GM23338 (cell line): ENCODE measurements at regions not wholly inside any gene's neighbourhood (a gene's known extent, or its start where the extent isn't known, plus 50 kb on each side); places are given as distances from the start of the nearest gene placed in this dataset.

Experiments
- ATAC-seq: fragments of 200-7000 bp; cut with Tn5 transposase; 3 replicates; pipeline ENCODE4 v1.9.1; 2020
- DNase-seq: peaks from one replicate; pipeline ENCODE4 v3.0.0-alpha.2; 2015; ENCODE audit warnings: low spot score
- H2AFZ ChIP-seq: fragments of 200-600 bp; sonication (generic); 2 replicates; pipeline ENCODE4 v1.8.0; 2016; ENCODE audit warnings: antibody characterized with exemption, mild to moderate bottlenecking, moderate library complexity
- H3F3A ChIP-seq: fragments of 200-600 bp; sonication (generic); replicated peaks from 2 replicates; pipeline ENCODE4 v1.8.0; 2017; ENCODE audit warnings: antibody characterized with exemption, mixed run types, low read depth
- H3K27ac ChIP-seq: fragments of 200-600 bp; sonication (generic); 2 replicates; pipeline ENCODE4 v1.6.1; 2016; ENCODE audit warnings: low read depth
- H3K27me3 ChIP-seq: fragments of 200-600 bp; sonication (generic); 2 replicates; pipeline ENCODE4 v1.8.0; 2016; ENCODE audit warnings: mild to moderate bottlenecking, mixed run types, moderate library complexity; ENCODE audit not compliant: insufficient read depth
- H3K36me3 ChIP-seq: fragments of 200-600 bp; sonication (generic); 2 replicates; pipeline ENCODE4 v1.8.0; 2016; ENCODE audit warnings: mild to moderate bottlenecking; ENCODE audit not compliant: insufficient read depth
- H3K4me1 ChIP-seq: fragments of 200-600 bp; sonication (generic); 2 replicates; pipeline ENCODE4 v1.8.0; 2016; ENCODE audit warnings: mild to moderate bottlenecking, moderate library complexity; ENCODE audit not compliant: insufficient read depth
- H3K4me2 ChIP-seq: fragments of 200-600 bp; sonication (generic); 2 replicates; pipeline ENCODE4 v1.7.1; 2017; ENCODE audit warnings: mixed run types
- H3K4me3 ChIP-seq: fragments of 200-600 bp; sonication (generic); 2 replicates; pipeline ENCODE4 v1.6.1; 2016; ENCODE audit warnings: mixed run types
- H3K79me2 ChIP-seq: fragments of 200-600 bp; sonication (generic); replicated peaks from 2 replicates; pipeline ENCODE4 v1.8.0; 2017; ENCODE audit warnings: mild to moderate bottlenecking; ENCODE audit not compliant: insufficient read depth
- H3K9me2 ChIP-seq: fragments of 200-600 bp; sonication (generic); 2 replicates; pipeline ENCODE4 v1.8.0; 2017; ENCODE audit not compliant: insufficient read depth
- H4K20me1 ChIP-seq: fragments of 200-600 bp; sonication (generic); replicated peaks from 2 replicates; pipeline ENCODE4 v1.8.0; 2017; ENCODE audit warnings: mild to moderate bottlenecking; ENCODE audit not compliant: insufficient read depth
- H3K27ac Mint-ChIP-seq: 2 replicates; pipeline ENCODE4 v1.8.0; 2020; ENCODE audit warnings: inconsistent platforms, mild to moderate bottlenecking, moderate library complexity, mixed read lengths
- H3K27me3 Mint-ChIP-seq: 3 replicates; pipeline ENCODE4 v1.8.0; 2022; ENCODE audit warnings: low read depth, mild to moderate bottlenecking, moderate library complexity, mixed read lengths, inconsistent platforms; ENCODE audit not compliant: insufficient read depth, poor library complexity
- H3K36me3 Mint-ChIP-seq: 3 replicates; pipeline ENCODE4 v1.8.0; 2021; ENCODE audit warnings: low read depth, mild to moderate bottlenecking, inconsistent platforms, moderate library complexity, mixed read lengths
- H3K4me1 Mint-ChIP-seq: 3 replicates; pipeline ENCODE4 v1.8.0; 2020; ENCODE audit warnings: mild to moderate bottlenecking, inconsistent platforms, mixed read lengths
- H3K4me3 Mint-ChIP-seq: 3 replicates; pipeline ENCODE4 v1.8.0; 2021; ENCODE audit warnings: moderate library complexity, mild to moderate bottlenecking, inconsistent platforms, mixed read lengths
- H3K9me3 Mint-ChIP-seq: 3 replicates; pipeline ENCODE4 v1.8.0; 2020; ENCODE audit warnings: moderate library complexity, mild to moderate bottlenecking, inconsistent platforms, mixed read lengths
- CREB1 ChIP-seq: fragments of 250-450 bp; sonication (Bioruptor Pico); IDR thresholded peaks from 2 replicates; pipeline ENCODE4 v1.5.0; 2020; ENCODE audit warnings: low read depth, mild to moderate bottlenecking, moderate library complexity
- CTCF ChIP-seq, 2 experiments: fragments of 200-600 bp in 1 of 2; sonication (generic) in 1 of 2; conservative IDR thresholded peaks; 2 replicates each; pipeline versions ENCODE4 v1.5.1 to v1.6.1; 2016 to 2017; ENCODE audit warnings: antibody characterized with exemption in 2 of 2, low read depth in 2 of 2, mild to moderate bottlenecking in 2 of 2, moderate library complexity in 1 of 2
- ETS1 ChIP-seq: IDR thresholded peaks from 2 replicates; pipeline ENCODE4 v1.6.1; 2016; ENCODE audit warnings: antibody characterized with exemption
- EZH2 ChIP-seq: fragments of 200-600 bp; sonication (generic); IDR thresholded peaks from one replicate; pipeline ENCODE4 v1.8.0; 2017; ENCODE audit warnings: antibody characterized with exemption, mild to moderate bottlenecking, low read depth; ENCODE audit not compliant: unreplicated experiment
- EZH2phosphoT487 ChIP-seq: fragments of 200-600 bp; sonication (generic); IDR thresholded peaks from one replicate; pipeline ENCODE4 v1.8.1; 2018; ENCODE audit warnings: antibody characterized with exemption; ENCODE audit not compliant: unreplicated experiment
- JUNB ChIP-seq: IDR thresholded peaks from one replicate; pipeline ENCODE4 v1.6.1; 2016; ENCODE audit warnings: antibody characterized with exemption; ENCODE audit not compliant: unreplicated experiment
- NANOG ChIP-seq: IDR thresholded peaks from 2 replicates; pipeline ENCODE4 v1.6.1; 2016; ENCODE audit warnings: antibody characterized with exemption, borderline replicate concordance
- POLR2AphosphoS5 ChIP-seq: IDR thresholded peaks from 2 replicates; pipeline ENCODE4 v1.6.1; 2016; ENCODE audit warnings: antibody characterized with exemption, low read depth
- STAT1 ChIP-seq: IDR thresholded peaks from one replicate; pipeline ENCODE4 v1.6.1; 2016; ENCODE audit warnings: antibody characterized with exemption; ENCODE audit not compliant: unreplicated experiment
- ZNF114 ChIP-seq: fragments of 250-450 bp; sonication (Bioruptor Pico); IDR thresholded peaks from 2 replicates; pipeline ENCODE4 v1.5.0; 2020; ENCODE audit warnings: mild to moderate bottlenecking, moderate library complexity
- ZNF331 ChIP-seq: fragments of 250-450 bp; sonication (Bioruptor Pico); IDR thresholded peaks from 2 replicates; pipeline ENCODE4 v1.5.0; 2020; ENCODE audit warnings: low read depth, mild to moderate bottlenecking, moderate library complexity
- TF ChIP-seq, protein P1 (sequence below): fragments of 250-450 bp; sonication (Bioruptor Pico); IDR thresholded peaks from 2 replicates; pipeline ENCODE4 v1.5.0; 2020; ENCODE audit warnings: mild to moderate bottlenecking, moderate library complexity
- TF ChIP-seq, protein P2 (sequence below): IDR thresholded peaks from one replicate; pipeline ENCODE4 v1.6.1; 2018; ENCODE audit warnings: antibody characterized with exemption; ENCODE audit not compliant: unreplicated experiment

DNA sequence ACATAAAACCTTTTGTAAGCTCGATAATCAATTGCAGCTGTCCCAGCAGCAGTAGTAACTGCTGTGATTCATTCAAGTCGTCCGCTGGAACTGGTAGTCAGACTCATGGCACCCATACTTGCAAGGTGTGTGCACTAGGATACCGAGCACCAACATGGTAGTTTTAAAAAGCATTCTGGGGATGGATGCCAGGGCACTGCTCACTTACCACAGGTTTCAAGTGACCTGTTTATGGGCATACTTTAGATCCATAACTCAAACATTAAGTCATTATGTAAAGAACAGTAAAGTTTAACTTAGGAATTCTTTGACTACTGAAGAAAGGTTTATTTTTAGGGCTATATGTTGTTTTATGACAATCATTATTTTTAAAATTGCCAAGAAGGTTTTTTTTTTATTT lies 2277.6 kb downstream of the MAT2B start (continued):
- TF ChIP-seq, protein P1, sequence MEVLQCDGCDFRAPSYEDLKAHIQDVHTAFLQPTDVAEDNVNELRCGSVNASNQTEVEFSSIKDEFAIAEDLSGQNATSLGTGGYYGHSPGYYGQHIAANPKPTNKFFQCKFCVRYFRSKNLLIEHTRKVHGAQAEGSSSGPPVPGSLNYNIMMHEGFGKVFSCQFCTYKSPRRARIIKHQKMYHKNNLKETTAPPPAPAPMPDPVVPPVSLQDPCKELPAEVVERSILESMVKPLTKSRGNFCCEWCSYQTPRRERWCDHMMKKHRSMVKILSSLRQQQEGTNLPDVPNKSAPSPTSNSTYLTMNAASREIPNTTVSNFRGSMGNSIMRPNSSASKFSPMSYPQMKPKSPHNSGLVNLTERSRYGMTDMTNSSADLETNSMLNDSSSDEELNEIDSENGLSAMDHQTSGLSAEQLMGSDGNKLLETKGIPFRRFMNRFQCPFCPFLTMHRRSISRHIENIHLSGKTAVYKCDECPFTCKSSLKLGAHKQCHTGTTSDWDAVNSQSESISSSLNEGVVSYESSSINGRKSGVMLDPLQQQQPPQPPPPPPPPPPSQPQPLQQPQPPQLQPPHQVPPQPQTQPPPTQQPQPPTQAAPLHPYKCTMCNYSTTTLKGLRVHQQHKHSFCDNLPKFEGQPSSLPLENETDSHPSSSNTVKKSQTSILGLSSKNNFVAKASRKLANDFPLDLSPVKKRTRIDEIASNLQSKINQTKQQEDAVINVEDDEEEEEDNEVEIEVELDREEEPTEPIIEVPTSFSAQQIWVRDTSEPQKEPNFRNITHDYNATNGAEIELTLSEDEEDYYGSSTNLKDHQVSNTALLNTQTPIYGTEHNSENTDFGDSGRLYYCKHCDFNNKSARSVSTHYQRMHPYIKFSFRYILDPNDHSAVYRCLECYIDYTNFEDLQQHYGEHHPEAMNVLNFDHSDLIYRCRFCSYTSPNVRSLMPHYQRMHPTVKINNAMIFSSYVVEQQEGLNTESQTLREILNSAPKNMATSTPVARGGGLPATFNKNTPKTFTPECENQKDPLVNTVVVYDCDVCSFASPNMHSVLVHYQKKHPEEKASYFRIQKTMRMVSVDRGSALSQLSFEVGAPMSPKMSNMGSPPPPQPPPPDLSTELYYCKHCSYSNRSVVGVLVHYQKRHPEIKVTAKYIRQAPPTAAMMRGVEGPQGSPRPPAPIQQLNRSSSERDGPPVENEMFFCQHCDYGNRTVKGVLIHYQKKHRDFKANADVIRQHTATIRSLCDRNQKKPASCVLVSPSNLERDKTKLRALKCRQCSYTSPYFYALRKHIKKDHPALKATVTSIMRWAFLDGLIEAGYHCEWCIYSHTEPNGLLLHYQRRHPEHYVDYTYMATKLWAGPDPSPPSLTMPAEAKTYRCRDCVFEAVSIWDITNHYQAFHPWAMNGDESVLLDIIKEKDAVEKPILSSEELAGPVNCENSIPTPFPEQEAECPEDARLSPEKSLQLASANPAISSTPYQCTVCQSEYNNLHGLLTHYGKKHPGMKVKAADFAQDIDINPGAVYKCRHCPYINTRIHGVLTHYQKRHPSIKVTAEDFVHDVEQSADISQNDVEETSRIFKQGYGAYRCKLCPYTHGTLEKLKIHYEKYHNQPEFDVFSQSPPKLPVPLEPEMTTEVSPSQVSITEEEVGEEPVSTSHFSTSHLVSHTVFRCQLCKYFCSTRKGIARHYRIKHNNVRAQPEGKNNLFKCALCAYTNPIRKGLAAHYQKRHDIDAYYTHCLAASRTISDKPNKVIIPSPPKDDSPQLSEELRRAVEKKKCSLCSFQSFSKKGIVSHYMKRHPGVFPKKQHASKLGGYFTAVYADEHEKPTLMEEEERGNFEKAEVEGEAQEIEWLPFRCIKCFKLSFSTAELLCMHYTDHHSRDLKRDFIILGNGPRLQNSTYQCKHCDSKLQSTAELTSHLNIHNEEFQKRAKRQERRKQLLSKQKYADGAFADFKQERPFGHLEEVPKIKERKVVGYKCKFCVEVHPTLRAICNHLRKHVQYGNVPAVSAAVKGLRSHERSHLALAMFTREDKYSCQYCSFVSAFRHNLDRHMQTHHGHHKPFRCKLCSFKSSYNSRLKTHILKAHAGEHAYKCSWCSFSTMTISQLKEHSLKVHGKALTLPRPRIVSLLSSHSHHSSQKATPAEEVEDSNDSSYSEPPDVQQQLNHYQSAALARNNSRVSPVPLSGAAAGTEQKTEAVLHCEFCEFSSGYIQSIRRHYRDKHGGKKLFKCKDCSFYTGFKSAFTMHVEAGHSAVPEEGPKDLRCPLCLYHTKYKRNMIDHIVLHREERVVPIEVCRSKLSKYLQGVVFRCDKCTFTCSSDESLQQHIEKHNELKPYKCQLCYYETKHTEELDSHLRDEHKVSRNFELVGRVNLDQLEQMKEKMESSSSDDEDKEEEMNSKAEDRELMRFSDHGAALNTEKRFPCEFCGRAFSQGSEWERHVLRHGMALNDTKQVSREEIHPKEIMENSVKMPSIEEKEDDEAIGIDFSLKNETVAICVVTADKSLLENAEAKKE (CRISPR knock-in tag) = no peak
- TF ChIP-seq ETS1 = no peak
- no peak for TF ChIP-seq NANOG
- TF ChIP-seq EZH2phosphoT487 = no peak

DNA sequence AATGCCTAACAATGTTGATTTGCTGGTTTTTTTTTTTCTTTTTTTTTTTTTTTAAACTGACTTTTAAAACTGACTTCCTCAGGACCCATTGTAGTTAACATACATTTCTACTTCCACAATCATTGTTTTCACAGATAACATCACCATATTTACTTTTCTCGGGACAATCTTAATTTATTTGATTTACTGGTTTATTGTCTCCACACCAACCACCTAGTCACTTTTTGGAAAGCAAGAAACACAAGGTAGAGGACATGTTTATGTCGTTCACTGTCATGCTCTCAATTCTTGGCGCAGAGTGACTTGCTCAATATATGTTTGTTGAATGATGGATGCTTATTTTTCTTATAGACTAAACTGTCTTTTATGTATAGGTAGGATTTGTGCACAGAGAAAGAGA lies 2280.7 kb downstream of the MAT2B start:
- ATAC-seq (no peak), DNase-seq (no peak)
- no peaks in the 10 kb centered on the region for H3K36me3 ChIP-seq
- no peaks in the 10 kb centered on the region for H3K79me2 ChIP-seq
- Mint-ChIP-seq H3K27me3 (peaks cover 2% of the 10 kb centered on the region), H3K4me3 (no peak overlapping the region), H3K4me1 (peaks cover 8% of the 10 kb centered on the region), H3K9me3 (peaks cover 2% of the 10 kb centered on the region; the same call in 1 of the 3 replicates), H3K36me3 (no peaks in the 10 kb centered on the region), H3K27ac (no peak overlapping the region)
- no peak overlapping the region for H3K27ac ChIP-seq
- no peaks in the 10 kb centered on the region for H3K9me2 ChIP-seq
- H3F3A ChIP-seq = no peaks in the 10 kb centered on the region
- H2AFZ ChIP-seq = no peak overlapping the region
- no peaks in the 10 kb centered on the region for H4K20me1 ChIP-seq
- no peak overlapping the region for H3K4me2 ChIP-seq
- H3K4me3 ChIP-seq = no peak overlapping the region
- no peaks in the 10 kb centered on the region for H3K27me3 ChIP-seq
- H3K4me1 ChIP-seq = no peaks in the 10 kb centered on the region; the same call in 1 of the 2 replicates
- TF ChIP-seq NANOG (no peak), STAT1 (no peak), EZH2phosphoT487 (no peak), CREB1 (no peak), EZH2 (no peak), POLR2AphosphoS5 (no peak), CTCF (conservative IDR thresholded peaks at IDR 0.05; ENCODE audit: low read depth in 2 of 2) (no peak), ZNF114 (CRISPR knock-in tag) (no peak), JUNB (no peak), ZNF331 (CRISPR knock-in tag) (no peak)
- TF ChIP-seq, protein P2, sequence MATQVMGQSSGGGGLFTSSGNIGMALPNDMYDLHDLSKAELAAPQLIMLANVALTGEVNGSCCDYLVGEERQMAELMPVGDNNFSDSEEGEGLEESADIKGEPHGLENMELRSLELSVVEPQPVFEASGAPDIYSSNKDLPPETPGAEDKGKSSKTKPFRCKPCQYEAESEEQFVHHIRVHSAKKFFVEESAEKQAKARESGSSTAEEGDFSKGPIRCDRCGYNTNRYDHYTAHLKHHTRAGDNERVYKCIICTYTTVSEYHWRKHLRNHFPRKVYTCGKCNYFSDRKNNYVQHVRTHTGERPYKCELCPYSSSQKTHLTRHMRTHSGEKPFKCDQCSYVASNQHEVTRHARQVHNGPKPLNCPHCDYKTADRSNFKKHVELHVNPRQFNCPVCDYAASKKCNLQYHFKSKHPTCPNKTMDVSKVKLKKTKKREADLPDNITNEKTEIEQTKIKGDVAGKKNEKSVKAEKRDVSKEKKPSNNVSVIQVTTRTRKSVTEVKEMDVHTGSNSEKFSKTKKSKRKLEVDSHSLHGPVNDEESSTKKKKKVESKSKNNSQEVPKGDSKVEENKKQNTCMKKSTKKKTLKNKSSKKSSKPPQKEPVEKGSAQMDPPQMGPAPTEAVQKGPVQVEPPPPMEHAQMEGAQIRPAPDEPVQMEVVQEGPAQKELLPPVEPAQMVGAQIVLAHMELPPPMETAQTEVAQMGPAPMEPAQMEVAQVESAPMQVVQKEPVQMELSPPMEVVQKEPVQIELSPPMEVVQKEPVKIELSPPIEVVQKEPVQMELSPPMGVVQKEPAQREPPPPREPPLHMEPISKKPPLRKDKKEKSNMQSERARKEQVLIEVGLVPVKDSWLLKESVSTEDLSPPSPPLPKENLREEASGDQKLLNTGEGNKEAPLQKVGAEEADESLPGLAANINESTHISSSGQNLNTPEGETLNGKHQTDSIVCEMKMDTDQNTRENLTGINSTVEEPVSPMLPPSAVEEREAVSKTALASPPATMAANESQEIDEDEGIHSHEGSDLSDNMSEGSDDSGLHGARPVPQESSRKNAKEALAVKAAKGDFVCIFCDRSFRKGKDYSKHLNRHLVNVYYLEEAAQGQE = no peak
